HL-60/S4 (cell line): ENCODE measurements at regions not wholly inside any gene's neighbourhood (a gene's known extent, or its start where the extent isn't known, plus 50 kb on each side); places are given as distances from the start of the nearest gene placed in this dataset.

Experiments
- in situ Hi-C: fragments of 300-500 bp; cut with MboI; formaldehyde crosslinking; loops from 2 replicates; pipeline ENCODE4 v1.14.3; 2022; ENCODE audit warnings: low sequenced_read_pairs

- in situ Hi-C loops, result no loop called here
Observed at GRCh38 chr6:163630572-163630971, 216.1 kb downstream of the QKI start.

DNA sequence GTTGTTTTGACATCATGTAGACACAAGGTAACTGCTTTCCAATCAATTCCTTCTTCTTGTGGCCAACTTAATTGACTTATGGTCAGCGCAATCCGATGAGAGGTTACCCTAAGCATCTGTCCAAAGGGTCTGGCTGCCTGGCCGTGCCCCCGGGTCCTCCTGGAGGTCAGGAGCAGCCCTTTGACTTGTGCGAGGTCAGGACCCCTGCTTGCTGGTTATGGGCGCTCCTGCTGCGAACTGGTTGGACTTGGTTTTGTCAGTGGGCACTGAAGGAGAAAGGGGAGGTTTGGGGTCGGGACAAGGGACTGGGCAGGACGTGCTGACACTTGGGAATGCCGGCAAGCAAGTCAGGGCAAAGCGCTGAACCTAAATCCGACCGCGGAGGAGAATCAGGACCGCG, 215.6 kb downstream of the QKI start:
- in situ Hi-C loops, result no loop called here
